ENCODE measurements at regions not wholly inside any gene's neighbourhood (a gene's known extent, or its start where the extent isn't known, plus 50 kb on each side); places are given as distances from the start of the nearest gene placed in this dataset.
A peak's percentile ranks its signal among the peaks of the same experiment; 100 is the strongest.

DNA sequence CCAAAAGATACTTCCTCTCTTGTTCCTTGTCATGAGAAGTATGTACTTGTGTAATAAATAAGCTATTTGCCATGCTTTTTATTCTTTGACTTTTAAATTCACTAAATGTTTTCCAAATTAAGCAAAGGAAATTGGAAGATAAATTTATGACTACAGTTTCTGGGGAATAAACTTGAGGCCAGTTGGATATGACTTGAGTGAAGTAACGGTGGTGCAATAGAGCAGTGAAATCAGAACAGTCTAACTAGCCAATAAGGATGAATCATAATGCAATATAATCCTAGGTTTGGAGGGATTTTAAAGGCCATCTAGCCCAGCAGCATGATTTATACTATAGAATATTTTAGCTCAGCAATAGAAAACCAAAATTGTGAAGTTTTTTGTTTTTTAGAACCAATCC lies 183.8 kb upstream of the TCF21 start:
- H3K27ac ChIP-seq (ENCODE audit: low read depth, low read length) = peak overlapping the region; percentile 61
- no peak overlapping the region for H3K9ac ChIP-seq (ENCODE audit: low read length in 5 of 5)
- H3K36me3 ChIP-seq (ENCODE audit: control insufficient read depth in 5 of 5, insufficient read depth in 5 of 5, low read length in 5 of 5) = no peaks in the 10 kb centered on the region
- no peaks in the 10 kb centered on the region for H3K27me3 ChIP-seq (ENCODE audit: control insufficient read depth in 5 of 5, insufficient read depth in 4 of 5, low read length in 5 of 5)
- H3K4me1 ChIP-seq (ENCODE audit: control insufficient read depth in 5 of 5, insufficient read depth in 5 of 5, low read length in 5 of 5) = peaks cover 0 to 12% (median 5%) of the 10 kb centered on the region in 5 donors
- no peaks in the 10 kb centered on the region for H3K9me3 ChIP-seq (ENCODE audit: control insufficient read depth in 5 of 5, low read length in 5 of 5)
- H3K4me3 ChIP-seq (ENCODE audit: low read depth in 1 of 5, low read length in 5 of 5) = no peak overlapping the region

DNA sequence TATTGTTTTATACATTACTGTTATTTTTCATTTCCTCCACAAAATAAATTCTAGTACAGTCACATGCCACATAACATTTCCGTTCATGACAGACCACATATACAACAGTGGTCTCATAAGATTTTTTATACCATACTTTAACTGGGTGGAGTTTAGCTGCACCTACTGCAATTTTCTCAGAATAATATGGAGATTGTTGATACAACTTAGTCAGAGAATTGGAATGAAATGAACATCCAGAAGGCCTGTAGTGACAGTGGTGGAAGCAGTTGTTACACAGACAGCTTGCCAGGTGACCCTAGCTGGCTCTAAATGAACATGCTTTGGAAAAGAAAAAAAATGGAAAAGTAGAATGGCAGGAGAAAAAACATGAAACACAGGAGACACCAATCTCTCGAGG lies 183.2 kb upstream of the TCF21 start:
- no peaks in the 10 kb centered on the region for H3K9me3 ChIP-seq (ENCODE audit: control insufficient read depth in 5 of 5, low read length in 5 of 5)
- H3K9ac ChIP-seq (ENCODE audit: low read length in 5 of 5) = no peak overlapping the region
- no peak overlapping the region for H3K4me3 ChIP-seq (ENCODE audit: low read depth in 1 of 5, low read length in 5 of 5)
- H3K4me1 ChIP-seq (ENCODE audit: control insufficient read depth in 5 of 5, insufficient read depth in 5 of 5, low read length in 5 of 5) = peaks cover 0 to 12% (median 5%) of the 10 kb centered on the region in 5 donors
- H3K36me3 ChIP-seq (ENCODE audit: control insufficient read depth in 5 of 5, insufficient read depth in 5 of 5, low read length in 5 of 5) = no peaks in the 10 kb centered on the region
- no peak overlapping the region for H3K27ac ChIP-seq (ENCODE audit: low read depth, low read length)
- H3K27me3 ChIP-seq (ENCODE audit: control insufficient read depth in 5 of 5, insufficient read depth in 4 of 5, low read length in 5 of 5) = no peaks in the 10 kb centered on the region

DNA sequence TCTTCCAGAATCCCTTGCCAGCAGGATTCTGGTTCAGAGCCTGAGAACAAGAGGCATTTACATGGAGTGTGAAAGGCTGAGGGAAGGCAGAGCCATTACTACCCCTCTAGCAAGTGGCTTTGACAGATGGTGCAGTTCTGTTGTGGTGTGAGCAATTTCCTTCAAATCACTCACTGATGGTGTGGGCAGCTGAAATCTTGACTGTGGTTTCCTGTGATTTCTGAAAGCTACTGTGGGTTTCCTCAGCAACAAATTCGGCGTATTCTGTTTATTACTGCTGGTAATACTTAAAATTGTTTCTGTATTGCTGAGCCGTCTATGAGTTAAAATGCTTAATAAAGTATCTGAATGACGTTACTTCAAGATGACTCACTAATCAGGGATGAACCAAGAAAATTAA lies 181.5 kb upstream of the TCF21 start:
- Histone ChIP-seq H3K36me3 (ENCODE audit: control insufficient read depth in 5 of 5, insufficient read depth in 5 of 5, low read length in 5 of 5) (no peaks in the 10 kb centered on the region), H3K27ac (ENCODE audit: low read depth, low read length) (no peak overlapping the region), H3K4me3 (ENCODE audit: low read depth in 1 of 5, low read length in 5 of 5) (no peak overlapping the region), H3K9me3 (ENCODE audit: control insufficient read depth in 5 of 5, low read length in 5 of 5) (no peaks in the 10 kb centered on the region), H3K27me3 (ENCODE audit: control insufficient read depth in 5 of 5, insufficient read depth in 4 of 5, low read length in 5 of 5) (no peaks in the 10 kb centered on the region), H3K9ac (ENCODE audit: low read length in 5 of 5) (no peak overlapping the region), H3K4me1 (ENCODE audit: control insufficient read depth in 5 of 5, insufficient read depth in 5 of 5, low read length in 5 of 5) (peaks cover 0 to 12% (median 5%) of the 10 kb centered on the region in 5 donors)

DNA sequence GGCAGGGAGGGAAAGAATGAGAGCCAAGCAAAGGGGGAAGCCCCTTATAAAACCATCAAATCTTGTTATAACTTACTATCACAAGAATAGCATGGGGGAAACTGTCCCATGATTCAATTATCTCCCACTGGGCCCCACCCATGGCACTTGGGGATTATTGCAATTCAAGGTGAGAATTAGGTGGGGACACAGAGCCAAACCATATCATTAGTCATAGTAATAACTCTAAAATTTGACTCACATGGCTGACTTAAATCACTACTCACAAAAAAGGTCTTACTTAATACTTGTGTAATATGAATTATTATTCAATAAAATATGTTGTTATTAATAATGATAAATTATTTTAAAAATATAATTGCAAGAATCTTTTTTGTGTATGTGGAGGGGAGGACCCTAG lies 178.1 kb upstream of the TCF21 start:
- no peaks in the 10 kb centered on the region for H3K36me3 ChIP-seq (ENCODE audit: control insufficient read depth in 5 of 5, insufficient read depth in 5 of 5, low read length in 5 of 5)
- no peak overlapping the region for H3K4me3 ChIP-seq (ENCODE audit: low read depth in 1 of 5, low read length in 5 of 5)
- no peak overlapping the region for H3K9ac ChIP-seq (ENCODE audit: low read length in 5 of 5)
- no peaks in the 10 kb centered on the region for H3K9me3 ChIP-seq (ENCODE audit: control insufficient read depth in 5 of 5, low read length in 5 of 5)
- no peak overlapping the region for H3K27ac ChIP-seq (ENCODE audit: low read depth, low read length)
- H3K4me1 ChIP-seq (ENCODE audit: control insufficient read depth in 5 of 5, insufficient read depth in 5 of 5, low read length in 5 of 5) = peaks cover 0 to 5% (median 0%) of the 10 kb centered on the region in 5 donors
- no peaks in the 10 kb centered on the region for H3K27me3 ChIP-seq (ENCODE audit: control insufficient read depth in 5 of 5, insufficient read depth in 4 of 5, low read length in 5 of 5)

- Histone ChIP-seq H3K27me3 (ENCODE audit: control insufficient read depth in 5 of 5, insufficient read depth in 4 of 5, low read length in 5 of 5) (no peaks in the 10 kb centered on the region), H3K4me1 (ENCODE audit: control insufficient read depth in 5 of 5, insufficient read depth in 5 of 5, low read length in 5 of 5) (no peaks in the 10 kb centered on the region), H3K9ac (ENCODE audit: low read length in 5 of 5) (no peak overlapping the region), H3K36me3 (ENCODE audit: control insufficient read depth in 5 of 5, insufficient read depth in 5 of 5, low read length in 5 of 5) (no peaks in the 10 kb centered on the region), H3K4me3 (ENCODE audit: low read depth in 1 of 5, low read length in 5 of 5) (no peak overlapping the region), H3K9me3 (ENCODE audit: control insufficient read depth in 5 of 5, low read length in 5 of 5) (no peaks in the 10 kb centered on the region), H3K27ac (ENCODE audit: low read depth, low read length) (no peak overlapping the region)
Measured at GRCh38 chr6:133715270-133715669, 173.6 kb upstream of the TCF21 start.

DNA sequence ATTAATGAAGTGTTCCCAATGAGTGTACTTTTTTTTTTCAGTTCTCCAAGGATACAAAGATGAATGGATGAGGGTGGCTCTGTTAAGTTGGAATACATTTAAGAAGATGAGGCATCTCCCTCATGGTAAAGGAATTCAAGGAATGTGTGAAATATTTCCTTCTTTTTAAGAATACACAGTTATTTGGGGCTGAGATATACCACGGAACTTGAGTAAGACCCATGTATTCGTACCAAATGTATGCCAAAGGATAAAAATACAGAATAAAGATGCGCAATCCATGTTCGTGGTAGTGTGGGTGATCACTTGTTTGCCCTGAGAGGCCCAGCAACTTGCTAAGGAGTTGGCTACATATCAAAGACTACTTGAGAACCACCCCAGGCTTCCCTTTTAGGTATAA lies 164.2 kb upstream of the TCF21 start:
- no peak overlapping the region for H3K27ac ChIP-seq (ENCODE audit: low read depth, low read length)
- no peak overlapping the region for H3K9ac ChIP-seq (ENCODE audit: low read length in 5 of 5)
- peaks cover 5 to 15% (median 11%) of the 10 kb centered on the region in 5 donors for H3K9me3 ChIP-seq (ENCODE audit: control insufficient read depth in 5 of 5, low read length in 5 of 5)
- H3K4me3 ChIP-seq (ENCODE audit: low read depth in 1 of 5, low read length in 5 of 5) = no peak overlapping the region
- H3K36me3 ChIP-seq (ENCODE audit: control insufficient read depth in 5 of 5, insufficient read depth in 5 of 5, low read length in 5 of 5) = no peaks in the 10 kb centered on the region
- H3K4me1 ChIP-seq (ENCODE audit: control insufficient read depth in 5 of 5, insufficient read depth in 5 of 5, low read length in 5 of 5) = no peaks in the 10 kb centered on the region
- H3K27me3 ChIP-seq (ENCODE audit: control insufficient read depth in 5 of 5, insufficient read depth in 4 of 5, low read length in 5 of 5) = no peaks in the 10 kb centered on the region

DNA sequence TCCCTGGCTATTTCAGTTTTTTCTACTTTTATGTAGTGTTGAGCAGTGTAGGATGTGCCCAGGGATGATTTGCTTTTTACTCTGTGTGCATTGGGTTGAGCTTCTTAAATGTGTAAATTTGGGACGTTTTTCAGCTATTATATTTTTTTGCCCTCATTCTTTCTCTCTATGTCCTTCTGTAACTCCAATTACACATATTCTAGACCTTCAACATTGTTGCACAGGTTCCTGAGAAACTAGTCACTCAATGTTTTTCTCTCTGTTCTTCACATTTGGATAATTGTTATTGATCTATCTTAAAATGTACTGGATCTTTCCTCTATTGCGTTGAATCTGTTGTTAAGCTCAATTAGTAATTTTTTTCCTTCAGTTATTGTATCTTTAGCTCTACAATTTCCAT lies 162.7 kb upstream of the TCF21 start:
- H3K9me3 ChIP-seq (ENCODE audit: control insufficient read depth in 5 of 5, low read length in 5 of 5) = peaks cover 5 to 15% (median 11%) of the 10 kb centered on the region in 5 donors
- H3K4me1 ChIP-seq (ENCODE audit: control insufficient read depth in 5 of 5, insufficient read depth in 5 of 5, low read length in 5 of 5) = no peaks in the 10 kb centered on the region
- H3K27me3 ChIP-seq (ENCODE audit: control insufficient read depth in 5 of 5, insufficient read depth in 4 of 5, low read length in 5 of 5) = no peaks in the 10 kb centered on the region
- H3K9ac ChIP-seq (ENCODE audit: low read length in 5 of 5) = no peak overlapping the region
- H3K27ac ChIP-seq (ENCODE audit: low read depth, low read length) = no peak overlapping the region
- no peaks in the 10 kb centered on the region for H3K36me3 ChIP-seq (ENCODE audit: control insufficient read depth in 5 of 5, insufficient read depth in 5 of 5, low read length in 5 of 5)
- H3K4me3 ChIP-seq (ENCODE audit: low read depth in 1 of 5, low read length in 5 of 5) = no peak overlapping the region

- no peak overlapping the region for H3K4me3 ChIP-seq (ENCODE audit: low read depth in 1 of 5, low read length in 5 of 5)
- H3K9ac ChIP-seq (ENCODE audit: low read length in 5 of 5) = no peak overlapping the region
- H3K4me1 ChIP-seq (ENCODE audit: control insufficient read depth in 5 of 5, insufficient read depth in 5 of 5, low read length in 5 of 5) = no peaks in the 10 kb centered on the region
- H3K36me3 ChIP-seq (ENCODE audit: control insufficient read depth in 5 of 5, insufficient read depth in 5 of 5, low read length in 5 of 5) = peaks cover 0 to 4% (median 0%) of the 10 kb centered on the region in 5 donors
- peaks cover 5 to 20% (median 13%) of the 10 kb centered on the region in 5 donors for H3K9me3 ChIP-seq (ENCODE audit: control insufficient read depth in 5 of 5, low read length in 5 of 5)
- no peak overlapping the region for H3K27ac ChIP-seq (ENCODE audit: low read depth, low read length)
- peaks cover 0 to 2% (median 0%) of the 10 kb centered on the region in 5 donors for H3K27me3 ChIP-seq (ENCODE audit: control insufficient read depth in 5 of 5, insufficient read depth in 4 of 5, low read length in 5 of 5)
Measured at GRCh38 chr6:133730881-133731280, 158.0 kb upstream of the TCF21 start.

- Histone ChIP-seq H3K4me1 (ENCODE audit: control insufficient read depth in 5 of 5, insufficient read depth in 5 of 5, low read length in 5 of 5) (peaks cover 0 to 11% (median 8%) of the 10 kb centered on the region in 5 donors), H3K27me3 (ENCODE audit: control insufficient read depth in 5 of 5, insufficient read depth in 4 of 5, low read length in 5 of 5) (no peaks in the 10 kb centered on the region), H3K27ac (ENCODE audit: low read depth, low read length) (no peak overlapping the region), H3K36me3 (ENCODE audit: control insufficient read depth in 5 of 5, insufficient read depth in 5 of 5, low read length in 5 of 5) (no peaks in the 10 kb centered on the region), H3K4me3 (ENCODE audit: low read depth in 1 of 5, low read length in 5 of 5) (no peak overlapping the region), H3K9ac (ENCODE audit: low read length in 5 of 5) (no peak overlapping the region), H3K9me3 (ENCODE audit: control insufficient read depth in 5 of 5, low read length in 5 of 5) (no peaks in the 10 kb centered on the region)
Measured at GRCh38 chr6:133740218-133740617, 148.7 kb upstream of the TCF21 start.

GRCh38 chr6:133740816-133741215 lies 148.1 kb upstream of the TCF21 start:
- Histone ChIP-seq H3K36me3 (ENCODE audit: control insufficient read depth in 5 of 5, insufficient read depth in 5 of 5, low read length in 5 of 5) (no peaks in the 10 kb centered on the region), H3K27ac (ENCODE audit: low read depth, low read length) (no peak overlapping the region), H3K4me1 (ENCODE audit: control insufficient read depth in 5 of 5, insufficient read depth in 5 of 5, low read length in 5 of 5) (peaks cover 0 to 11% (median 8%) of the 10 kb centered on the region in 5 donors), H3K4me3 (ENCODE audit: low read depth in 1 of 5, low read length in 5 of 5) (no peak overlapping the region), H3K9me3 (ENCODE audit: control insufficient read depth in 5 of 5, low read length in 5 of 5) (no peaks in the 10 kb centered on the region), H3K9ac (ENCODE audit: low read length in 5 of 5) (no peak overlapping the region), H3K27me3 (ENCODE audit: control insufficient read depth in 5 of 5, insufficient read depth in 4 of 5, low read length in 5 of 5) (no peaks in the 10 kb centered on the region)

GRCh38 chr6:133741375-133741861 lies 147.5 kb upstream of the TCF21 start:
- H3K27ac ChIP-seq (ENCODE audit: low read depth, low read length) = no peak overlapping the region
- no peaks in the 10 kb centered on the region for H3K36me3 ChIP-seq (ENCODE audit: control insufficient read depth in 5 of 5, insufficient read depth in 5 of 5, low read length in 5 of 5)
- no peaks in the 10 kb centered on the region for H3K9me3 ChIP-seq (ENCODE audit: control insufficient read depth in 5 of 5, low read length in 5 of 5)
- no peaks in the 10 kb centered on the region for H3K27me3 ChIP-seq (ENCODE audit: control insufficient read depth in 5 of 5, insufficient read depth in 4 of 5, low read length in 5 of 5)
- H3K4me1 ChIP-seq (ENCODE audit: control insufficient read depth in 5 of 5, insufficient read depth in 5 of 5, low read length in 5 of 5) = peaks cover 0 to 11% (median 8%) of the 10 kb centered on the region in 5 donors
- H3K9ac ChIP-seq (ENCODE audit: low read length in 5 of 5) = no peak overlapping the region
- H3K4me3 ChIP-seq (ENCODE audit: low read depth in 1 of 5, low read length in 5 of 5) = peak overlapping the region in 3 of 5 donors; percentile 6 to 18 (median 12)
